HG03439 (cell line): ENCODE measurements at regions not wholly inside any gene's neighbourhood (a gene's known extent, or its start where the extent isn't known, plus 50 kb on each side); places are given as distances from the start of the nearest gene placed in this dataset.
A peak's percentile ranks its signal among the peaks of the same experiment; 100 is the strongest.

Source experiments
- ATAC-seq: cut with Tn5 transposase; IDR thresholded peaks from one replicate; pipeline ENCODE4 v1.9.1; 2021; ENCODE audit warnings: mild to moderate bottlenecking, moderate library complexity; ENCODE audit not compliant: unreplicated experiment

- ATAC-seq, result no peak
Observed at GRCh38 chr10:44301781-44302355, 83.0 kb downstream of the CXCL12 start.

- peak; percentile 88 for ATAC-seq
Observed at GRCh38 chr10:44300666-44301649, 83.9 kb downstream of the CXCL12 start.

- no peak for ATAC-seq
Observed at GRCh38 chr10:44298713-44299112, 86.2 kb downstream of the CXCL12 start.

GRCh38 chr10:44297963-44298362 lies 86.9 kb downstream of the CXCL12 start:
- no peak for ATAC-seq

- no peak for ATAC-seq
Observed at GRCh38 chr10:44295644-44296241, 89.2 kb downstream of the CXCL12 start.

- ATAC-seq, result no peak
Observed at GRCh38 chr10:44294726-44295412, 90.0 kb downstream of the CXCL12 start.

- ATAC-seq, result no peak
Observed at GRCh38 chr10:44293842-44294241, 91.1 kb downstream of the CXCL12 start.

GRCh38 chr10:44293306-44293778 lies 91.6 kb downstream of the CXCL12 start:
- ATAC-seq, result no peak

GRCh38 chr10:44292390-44293002 lies 92.4 kb downstream of the CXCL12 start:
- no peak for ATAC-seq

GRCh38 chr10:44291091-44291490 lies 93.8 kb downstream of the CXCL12 start:
- ATAC-seq, result no peak

- ATAC-seq, result no peak
Observed at GRCh38 chr10:44289125-44289524, 95.8 kb downstream of the CXCL12 start.

GRCh38 chr10:44287408-44287807 lies 97.5 kb downstream of the CXCL12 start:
- ATAC-seq, result no peak

- no peak for ATAC-seq
Observed at GRCh38 chr10:44284198-44285084, 100.5 kb downstream of the CXCL12 start.

GRCh38 chr10:44282626-44283300 lies 102.1 kb downstream of the CXCL12 start:
- ATAC-seq, result no peak

GRCh38 chr10:44281662-44282061 lies 103.2 kb downstream of the CXCL12 start:
- ATAC-seq, result no peak

GRCh38 chr10:44281089-44281613 lies 103.7 kb downstream of the CXCL12 start:
- ATAC-seq, result no peak

- ATAC-seq, result no peak
Observed at GRCh38 chr10:44280226-44281014, 104.5 kb downstream of the CXCL12 start.
